GM18502 (cell line): ENCODE measurements at regions not wholly inside any gene's neighbourhood (a gene's known extent, or its start where the extent isn't known, plus 50 kb on each side); places are given as distances from the start of the nearest gene placed in this dataset.
"Not testable (repeated sequence)": the region's sequence is repeated elsewhere in the genome, so short reads cannot be mapped to it uniquely, and the experiment has no call there.

Experiments
- ATAC-seq: cut with Tn5 transposase; IDR thresholded peaks from one replicate; pipeline ENCODE4 v1.9.1; 2021; ENCODE audit warnings: mild to moderate bottlenecking; ENCODE audit not compliant: unreplicated experiment, poor library complexity

DNA sequence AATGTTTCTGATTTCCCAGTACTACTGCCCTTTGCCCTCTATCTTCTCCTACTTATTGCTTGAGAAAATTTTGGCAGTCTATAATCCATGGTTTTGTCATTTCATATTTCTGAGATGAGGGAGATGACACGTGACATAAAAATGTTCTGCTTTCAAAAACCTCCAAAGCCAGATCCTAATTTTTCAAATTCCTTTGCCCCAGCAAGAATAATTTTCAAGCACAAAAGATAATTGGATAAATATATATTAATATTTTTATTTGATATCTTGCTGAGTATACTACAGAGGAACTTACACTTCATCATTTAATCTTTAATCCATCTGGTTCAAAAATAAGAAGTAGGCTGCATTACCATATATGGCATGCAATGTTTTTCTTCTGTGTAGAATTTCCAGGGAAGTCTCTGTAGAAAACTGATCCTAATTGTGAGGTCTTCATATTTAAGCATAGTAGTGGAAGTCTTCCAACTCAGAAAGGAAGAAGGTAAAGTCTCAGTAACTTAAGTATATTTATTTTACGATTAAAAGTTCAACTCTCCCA is 1738.8 kb downstream of the EFNA5 start:
- no peak for ATAC-seq

DNA sequence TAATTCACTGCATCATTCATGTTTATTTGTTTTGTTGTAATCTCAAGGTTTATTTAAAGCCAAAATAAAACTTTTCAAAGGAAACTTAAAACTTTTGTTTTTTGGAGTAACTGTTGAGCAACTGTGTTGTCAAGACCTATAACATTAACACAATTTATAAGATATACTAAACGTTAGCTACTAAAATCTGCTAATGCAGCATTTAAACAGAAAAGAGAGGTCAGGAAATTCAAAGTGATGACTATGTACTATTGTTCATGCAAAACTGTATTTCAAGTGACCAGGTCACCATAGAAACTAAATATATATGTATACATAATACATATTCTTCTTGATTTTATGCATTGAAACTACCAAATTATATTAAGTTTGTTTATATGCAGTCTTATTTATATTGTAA is 1740.9 kb downstream of the EFNA5 start:
- no peak for ATAC-seq

DNA sequence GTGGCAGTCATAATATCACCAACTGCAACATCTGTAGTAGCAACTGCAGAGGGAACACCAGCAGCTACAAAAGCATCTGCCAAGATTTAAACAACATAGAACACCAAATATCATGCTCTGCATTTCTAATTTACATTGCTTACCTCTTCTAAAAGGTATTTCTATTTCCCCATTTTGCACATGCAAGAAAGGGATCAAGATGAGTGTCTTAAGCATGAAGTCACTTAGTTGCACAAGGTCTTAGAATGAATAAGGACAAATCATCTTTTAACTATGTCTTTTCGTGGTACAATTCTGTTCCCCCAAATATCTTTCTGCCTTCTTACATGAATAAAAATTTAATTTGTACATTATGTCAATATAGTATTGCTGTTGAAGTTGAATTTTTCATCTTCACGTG is 1746.4 kb downstream of the EFNA5 start:
- ATAC-seq: no peak

DNA sequence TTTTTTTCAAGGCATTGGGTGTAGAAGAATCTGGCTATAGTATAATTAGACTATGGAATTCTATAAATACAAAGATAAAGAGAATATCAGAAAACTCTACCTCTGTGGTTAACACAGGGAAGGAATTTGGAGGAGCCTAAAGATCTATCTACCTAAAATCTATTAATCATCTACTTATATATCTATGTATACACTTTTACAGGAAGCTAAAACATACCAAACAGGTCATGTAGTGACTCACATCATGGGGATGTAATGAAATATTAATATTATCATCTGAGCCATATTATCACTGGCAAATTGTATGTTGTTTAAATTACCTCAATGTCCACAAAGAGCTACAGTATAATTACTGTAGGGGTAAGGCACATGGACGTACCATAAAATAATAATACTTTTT is 1748.2 kb downstream of the EFNA5 start:
- no peak for ATAC-seq

DNA sequence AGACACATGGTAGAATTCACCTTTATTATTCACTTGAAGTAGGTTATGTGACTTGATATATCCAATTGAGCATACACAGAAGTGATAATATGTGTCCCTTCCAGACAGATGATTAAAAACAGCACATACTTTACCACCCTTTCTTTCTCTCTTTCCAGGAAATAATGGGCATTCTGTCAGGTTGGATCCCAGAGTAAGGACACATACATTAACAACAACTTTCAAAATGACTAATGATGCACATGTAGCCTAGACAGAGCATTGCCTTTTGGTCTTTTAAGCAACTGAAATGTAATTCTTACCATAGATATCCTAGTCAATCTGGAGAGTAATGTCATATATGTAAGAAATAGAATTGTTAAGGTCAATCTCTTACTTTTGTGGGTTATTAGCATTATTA is 1748.7 kb downstream of the EFNA5 start:
- ATAC-seq: no peak

DNA sequence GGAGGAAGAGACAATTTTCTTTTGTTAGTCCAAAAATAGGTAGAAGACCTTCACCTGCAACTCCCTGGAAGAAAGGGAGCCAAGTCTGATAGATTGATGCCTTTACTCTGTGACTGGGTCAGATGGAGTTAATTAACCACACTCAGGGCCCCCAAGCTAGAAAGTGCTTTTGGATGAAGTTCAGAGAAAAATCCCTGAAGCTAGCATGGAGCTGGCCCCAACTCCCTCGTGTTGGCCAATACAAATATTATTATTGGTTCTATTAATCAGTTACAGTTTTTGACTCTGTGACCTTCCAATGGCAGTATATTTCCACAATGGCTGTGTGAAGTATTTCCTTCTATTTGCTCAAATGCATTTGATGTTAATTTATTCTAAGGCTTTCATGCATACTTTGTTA is 1753.5 kb downstream of the EFNA5 start:
- no peak for ATAC-seq

DNA sequence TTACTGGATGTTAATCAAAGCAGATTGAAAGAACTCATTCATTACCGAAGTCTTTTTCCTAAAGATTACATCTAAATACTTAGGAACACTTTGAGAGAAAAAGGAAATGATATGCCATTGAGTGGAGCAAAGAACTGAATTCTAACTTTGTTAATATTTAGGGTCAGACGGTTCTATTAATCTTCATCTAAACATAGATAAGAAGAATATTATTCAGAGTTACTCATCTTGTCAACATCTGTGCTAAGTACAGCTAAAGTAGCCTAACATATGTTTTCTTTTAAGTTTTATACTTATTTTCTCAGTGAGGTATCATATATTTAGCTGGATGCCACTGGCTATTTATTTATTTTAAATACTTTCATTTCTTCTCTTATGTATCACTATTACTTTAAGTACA is 1763.7 kb downstream of the EFNA5 start:
- no peak for ATAC-seq

DNA sequence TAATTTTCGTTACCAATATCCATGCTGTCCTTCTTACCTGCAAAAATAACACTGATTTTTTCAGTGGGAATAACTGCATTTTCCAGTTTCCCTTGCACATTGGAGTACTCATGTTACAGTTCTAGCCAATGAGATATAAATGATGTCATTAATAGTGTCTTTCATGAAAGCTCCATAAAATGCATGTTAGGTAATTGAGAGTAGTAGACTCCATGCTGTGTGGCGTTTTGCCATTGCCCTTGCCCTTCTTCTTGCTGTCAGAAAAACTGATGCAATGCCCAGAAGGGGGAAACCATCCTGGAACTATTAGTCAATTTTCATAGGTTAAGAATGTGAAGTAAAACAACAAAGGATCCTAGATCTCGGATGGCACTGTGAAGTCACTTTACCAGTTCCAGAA is 1765.3 kb downstream of the EFNA5 start:
- no peak for ATAC-seq

DNA sequence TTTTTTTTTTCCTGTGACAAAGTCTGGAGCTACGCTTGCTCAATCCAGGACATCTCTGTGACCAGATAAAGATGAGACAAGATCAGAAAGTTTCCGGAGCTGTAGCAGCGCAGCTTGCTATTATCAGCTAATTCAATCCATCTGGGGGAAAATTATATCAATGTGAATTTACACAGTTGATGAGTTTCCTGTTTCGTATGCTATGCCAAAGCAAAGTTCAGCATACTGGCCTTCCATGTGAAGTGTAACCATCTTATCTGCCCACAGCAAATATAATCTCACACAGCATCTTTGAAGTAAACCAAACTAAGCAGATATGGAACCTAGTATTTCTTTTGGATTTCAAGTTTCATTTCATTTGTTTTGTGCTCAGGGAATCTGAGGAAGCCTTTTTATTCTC is 1767.7 kb downstream of the EFNA5 start:
- ATAC-seq: no peak

DNA sequence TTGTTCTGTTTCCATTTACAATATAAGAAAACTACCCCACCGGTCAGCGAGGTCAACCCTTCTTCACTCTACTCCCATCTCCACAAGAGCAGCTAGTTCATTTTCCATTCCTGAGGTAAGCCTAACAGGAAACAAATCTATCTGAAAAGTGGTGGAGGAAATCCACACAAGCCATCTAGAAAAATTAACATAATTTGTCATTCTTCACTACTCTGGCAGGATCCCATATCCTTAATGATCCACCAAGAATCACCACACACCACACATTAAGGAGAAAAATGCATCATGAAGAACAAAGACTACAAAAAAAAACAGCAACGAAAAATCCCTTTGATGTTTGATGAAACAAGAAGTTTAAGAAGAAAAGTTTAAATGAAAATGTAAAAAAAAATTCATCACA is 1771.0 kb downstream of the EFNA5 start:
- no peak for ATAC-seq

DNA sequence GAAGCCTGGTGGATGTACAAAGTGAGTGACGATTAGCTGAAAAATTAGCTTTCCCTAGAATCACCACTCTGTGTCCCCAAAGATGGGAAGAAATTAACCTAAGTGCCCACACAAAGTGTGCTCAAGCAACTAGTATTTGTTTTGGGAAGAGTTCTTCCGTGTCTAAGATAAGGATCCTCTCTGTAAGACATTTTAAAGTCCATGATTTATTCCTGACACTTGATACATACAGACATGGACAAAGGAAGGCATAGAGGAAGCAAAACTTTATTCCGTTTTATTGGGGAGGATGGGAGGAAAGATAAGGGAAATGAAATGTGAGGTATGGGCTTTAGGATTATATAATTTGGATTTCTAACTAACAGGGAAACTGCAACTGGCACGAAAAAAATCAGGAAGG is 1772.6 kb downstream of the EFNA5 start:
- ATAC-seq: no peak

DNA sequence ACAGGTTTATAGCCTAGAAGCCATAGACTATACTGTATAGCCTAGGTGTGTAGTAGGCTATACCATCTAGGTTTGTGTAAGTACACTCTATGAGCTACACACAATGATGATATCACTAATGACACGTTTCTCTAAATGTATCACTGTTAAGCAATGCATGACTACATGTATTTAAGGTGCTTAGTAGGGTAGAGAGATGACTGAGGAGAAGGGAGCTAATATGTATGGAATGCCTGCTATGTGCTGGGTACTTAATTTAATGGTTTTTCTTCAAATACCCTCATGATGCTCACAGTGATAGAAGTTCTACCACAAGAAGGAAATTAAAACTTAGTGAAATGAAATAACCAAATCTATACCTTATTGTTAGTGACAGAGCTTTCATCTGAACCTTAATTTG is 1785.5 kb downstream of the EFNA5 start:
- ATAC-seq: no peak

DNA sequence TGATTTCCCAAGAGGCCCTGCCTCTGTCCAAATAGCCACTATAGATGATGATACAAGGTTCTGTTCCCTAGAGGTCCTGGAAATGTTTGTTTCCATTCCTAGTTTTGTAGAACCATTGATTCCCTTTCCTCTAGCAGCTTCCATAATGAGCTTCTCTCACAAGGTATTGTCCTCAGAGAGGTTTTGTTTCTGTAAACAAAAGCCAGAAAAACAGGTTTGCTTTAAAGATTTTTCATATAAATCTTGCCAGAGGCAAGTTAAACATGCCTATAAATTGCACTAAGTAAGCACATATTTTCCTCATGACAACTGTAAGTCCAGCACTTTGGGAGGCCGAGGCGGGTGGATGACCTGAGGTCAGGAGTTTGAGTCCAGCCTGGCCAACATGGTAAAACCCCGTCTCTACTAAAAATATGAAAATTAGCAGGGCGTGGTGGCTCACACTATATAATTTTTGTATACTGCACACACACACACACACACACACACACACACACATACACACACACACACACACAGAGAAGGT is 1787.7 kb downstream of the EFNA5 start:
- ATAC-seq: no peak

DNA sequence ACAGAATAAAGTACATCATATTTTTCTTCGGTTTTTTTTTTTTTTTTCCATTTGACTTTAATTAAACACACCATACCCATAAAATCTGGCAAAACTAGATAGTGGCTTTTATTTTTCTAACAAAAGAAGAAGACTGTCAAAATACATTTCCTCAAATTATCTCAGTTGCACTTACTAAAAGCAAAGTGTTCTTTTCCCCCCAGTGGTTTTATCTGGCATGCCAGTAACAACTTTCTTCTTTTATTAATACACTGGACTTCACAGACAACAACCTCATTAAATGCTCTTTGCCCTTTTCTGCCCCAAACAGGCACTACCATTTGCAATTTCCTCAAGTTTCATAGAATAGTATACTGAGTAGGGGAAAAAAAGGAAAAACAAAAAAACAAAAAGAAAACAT is 1792.3 kb downstream of the EFNA5 start:
- ATAC-seq: no peak

DNA sequence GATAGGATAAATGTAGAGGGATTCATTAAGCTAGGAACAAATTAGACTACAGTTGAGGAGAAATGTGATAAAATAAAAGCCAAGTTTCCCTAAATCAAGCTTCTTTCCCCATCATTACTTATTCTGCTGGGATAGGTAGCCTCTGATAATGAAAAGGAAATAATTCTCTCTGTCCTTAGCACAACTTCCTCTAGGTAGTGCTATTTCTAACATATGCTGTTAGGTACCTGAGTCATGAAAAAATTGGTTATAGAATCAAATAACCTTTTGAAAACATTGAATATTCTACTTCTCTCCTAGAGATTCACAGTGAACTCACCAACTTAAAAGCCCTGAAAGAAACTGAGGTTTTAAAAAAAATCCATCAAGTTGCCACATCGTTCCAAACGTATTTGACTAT is 1793.1 kb downstream of the EFNA5 start:
- no peak for ATAC-seq

DNA sequence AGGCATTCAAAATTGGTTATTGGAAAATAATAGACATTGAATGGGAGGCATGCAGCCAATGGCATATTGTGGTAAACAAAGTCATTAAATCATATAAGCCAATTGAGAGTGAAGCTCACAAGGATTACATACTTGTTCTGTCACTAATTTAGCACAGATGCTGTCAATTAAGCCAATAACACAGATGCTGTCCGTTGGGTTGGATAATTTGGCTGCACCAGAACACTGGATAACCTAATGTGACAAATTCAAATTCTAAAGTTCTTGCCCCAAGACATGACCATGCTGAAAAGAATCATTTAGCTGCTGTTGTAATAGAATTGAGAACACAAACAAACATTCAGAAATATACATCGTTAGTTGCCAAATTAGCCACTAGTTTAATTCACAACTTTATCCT is 1796.4 kb downstream of the EFNA5 start:
- no peak for ATAC-seq

DNA sequence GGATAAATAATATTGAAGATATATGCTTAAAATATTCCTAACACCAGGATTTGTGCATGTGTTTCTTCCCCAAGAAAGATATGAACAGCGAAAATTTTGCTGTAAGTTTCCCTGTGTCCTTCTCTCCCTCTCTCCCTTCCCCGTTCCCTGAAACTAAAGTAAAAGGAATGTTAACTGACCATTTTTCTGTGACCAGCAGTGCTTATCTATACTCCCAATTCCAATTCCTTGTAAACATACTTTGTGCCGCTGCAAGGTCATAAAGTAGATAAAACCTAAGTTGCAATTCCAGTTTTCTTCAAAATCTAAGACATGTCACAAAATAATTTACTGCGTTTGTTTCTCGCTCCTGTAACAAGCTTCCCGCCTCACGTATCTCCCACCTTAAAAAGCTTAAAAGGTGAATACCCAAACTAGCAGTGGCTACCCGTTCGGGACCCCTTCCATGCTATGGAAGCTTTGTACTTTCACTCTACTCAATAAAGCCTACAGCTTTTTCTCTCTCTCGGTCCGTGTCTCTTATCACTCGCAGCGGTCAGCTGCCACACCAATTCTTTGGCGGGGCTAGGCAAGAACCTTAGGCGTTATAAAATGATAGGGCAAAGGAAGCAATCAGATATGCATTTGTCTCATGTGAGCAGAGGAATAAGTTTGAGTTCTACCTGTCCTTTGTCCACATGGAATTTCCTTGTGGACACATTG is 1798.0 kb downstream of the EFNA5 start:
- ATAC-seq: no peak

DNA sequence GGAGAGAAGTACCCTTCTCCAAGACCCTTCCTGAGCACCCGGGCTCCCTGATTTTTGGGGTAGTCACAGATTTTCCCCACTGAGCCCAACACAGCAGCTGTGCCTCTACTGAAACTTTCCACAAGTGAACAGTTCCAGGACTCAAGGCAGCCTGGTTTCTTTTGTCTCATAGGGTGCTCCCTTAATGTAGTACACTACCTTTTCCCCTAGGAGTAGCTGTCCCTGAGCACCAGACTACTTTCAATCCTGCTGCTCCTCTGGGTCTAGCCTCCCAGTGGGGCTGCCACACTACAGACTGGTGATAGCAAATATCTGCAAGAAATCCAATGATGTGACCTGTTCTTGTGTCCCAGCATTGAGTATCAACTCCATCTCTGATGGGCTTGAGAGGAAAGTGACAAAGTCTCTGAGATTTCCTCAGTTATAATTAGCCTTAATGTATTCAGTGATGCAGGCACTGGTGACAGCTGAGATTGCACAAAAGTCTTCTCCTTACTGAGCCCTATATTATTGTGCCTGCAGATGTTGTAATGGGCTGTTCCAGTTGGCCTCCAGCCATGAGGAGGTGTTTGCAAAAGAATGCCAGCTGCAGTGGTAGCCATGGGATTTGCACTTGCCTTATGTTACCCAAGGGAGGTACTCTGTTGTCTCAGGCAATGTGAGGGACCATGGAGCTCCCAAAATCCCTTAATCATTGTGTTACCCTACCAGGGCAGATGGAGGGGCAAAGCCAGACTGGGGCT is 1802.5 kb downstream of the EFNA5 start:
- no peak for ATAC-seq

DNA sequence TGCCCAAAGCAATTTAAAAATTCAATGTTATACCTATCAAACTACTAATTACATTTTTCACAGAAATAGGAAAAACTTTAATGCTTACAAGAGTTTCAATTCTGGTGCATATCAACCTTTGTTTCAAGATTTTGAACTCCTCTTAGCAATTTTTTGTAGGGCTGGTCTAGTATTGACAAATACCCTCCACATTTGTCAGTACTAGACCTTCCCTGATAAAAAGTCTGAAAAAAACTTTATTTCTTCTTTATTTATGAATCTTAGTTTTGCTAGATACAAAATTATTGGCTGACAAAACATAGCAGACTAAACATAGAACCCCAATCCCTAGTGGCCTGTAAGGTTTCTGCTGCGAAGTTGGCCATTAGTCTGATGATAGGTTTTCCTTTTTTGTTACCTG is 1804.9 kb downstream of the EFNA5 start:
- ATAC-seq: no peak

DNA sequence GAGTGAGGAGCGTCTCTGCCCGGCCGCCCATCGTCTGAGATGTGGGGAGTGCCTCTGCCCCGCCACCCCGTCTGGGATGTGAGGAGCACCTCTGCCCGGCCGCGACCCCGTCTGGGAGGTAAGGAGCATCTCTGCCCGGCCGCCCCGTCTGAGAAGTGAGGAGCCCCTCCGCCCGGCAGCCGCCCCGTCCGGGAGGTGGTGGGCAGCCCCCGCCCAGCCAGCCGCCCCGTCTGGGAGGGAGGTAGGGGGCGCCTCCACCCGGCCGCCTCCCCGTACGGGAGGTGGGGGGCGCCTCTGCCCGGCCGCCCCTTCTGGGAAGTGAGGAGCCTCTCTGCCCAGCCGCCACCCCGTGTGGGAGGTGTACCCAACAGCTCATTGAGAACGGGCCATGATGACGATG is 1811.4 kb downstream of the EFNA5 start:
- ATAC-seq: not testable (repeated sequence)

DNA sequence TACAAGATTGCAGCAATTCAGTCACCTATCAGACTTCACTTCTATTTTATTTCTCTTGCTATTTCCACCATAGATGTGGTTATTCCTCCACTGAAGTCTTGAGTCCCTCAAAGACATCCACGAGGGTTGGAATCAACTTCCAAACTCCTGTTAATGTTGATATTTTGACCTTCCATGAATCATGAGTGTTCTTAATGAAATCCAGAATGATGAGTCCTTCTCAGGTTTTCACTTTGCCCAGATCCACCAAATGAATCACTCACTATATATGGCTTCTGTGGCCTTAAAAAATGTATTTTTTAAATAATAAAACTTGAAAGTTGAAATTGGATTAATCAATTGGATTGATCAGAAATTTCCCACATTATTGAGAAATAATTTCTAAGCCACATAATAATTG is 1821.0 kb downstream of the EFNA5 start:
- ATAC-seq: no peak

DNA sequence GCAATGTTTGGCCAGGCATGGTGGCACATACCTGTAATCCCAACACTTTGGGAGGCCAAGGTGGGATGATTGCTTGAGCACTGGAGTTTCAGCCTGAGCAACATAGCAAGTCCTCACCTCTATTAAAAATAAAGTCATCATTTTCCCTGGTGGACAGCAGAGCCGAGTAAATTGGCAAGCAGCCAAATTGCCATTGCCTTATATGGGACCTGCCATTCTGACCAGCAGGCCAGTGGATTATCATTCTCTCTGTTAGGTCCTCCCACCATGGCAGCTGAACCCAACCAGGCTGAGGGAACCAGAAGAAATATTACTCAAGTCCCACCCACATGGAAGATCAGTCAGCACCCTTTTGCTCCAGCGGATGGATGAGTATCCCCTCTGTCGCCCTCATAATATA is 1829.9 kb downstream of the EFNA5 start:
- ATAC-seq: no peak
